Body of pancreas (tissue), 4 donors: ENCODE measurements at regions not wholly inside any gene's neighbourhood (a gene's known extent, or its start where the extent isn't known, plus 50 kb on each side); places are given as distances from the start of the nearest gene placed in this dataset.

Experiments used
- POLR2A ChIP-seq, 3 donors: fragments of 450-650 bp; IDR thresholded peaks; one replicate each; pipeline ENCODE4 v1.6.1; 2016; ENCODE audit warnings: antibody characterized with exemption in 3 of 3, mild to moderate bottlenecking in 2 of 3
- TF ChIP-seq, protein P1 (sequence below), 7 experiments: fragments of 450-650 bp in 4 of 7; fragments of 200-600 bp in 3 of 7; sonication (generic) in 3 of 7; IDR thresholded peaks; one replicate each; pipeline ENCODE4 v1.5.1; 2016 to 2019; ENCODE audit warnings: antibody characterized with exemption in 7 of 7

DNA sequence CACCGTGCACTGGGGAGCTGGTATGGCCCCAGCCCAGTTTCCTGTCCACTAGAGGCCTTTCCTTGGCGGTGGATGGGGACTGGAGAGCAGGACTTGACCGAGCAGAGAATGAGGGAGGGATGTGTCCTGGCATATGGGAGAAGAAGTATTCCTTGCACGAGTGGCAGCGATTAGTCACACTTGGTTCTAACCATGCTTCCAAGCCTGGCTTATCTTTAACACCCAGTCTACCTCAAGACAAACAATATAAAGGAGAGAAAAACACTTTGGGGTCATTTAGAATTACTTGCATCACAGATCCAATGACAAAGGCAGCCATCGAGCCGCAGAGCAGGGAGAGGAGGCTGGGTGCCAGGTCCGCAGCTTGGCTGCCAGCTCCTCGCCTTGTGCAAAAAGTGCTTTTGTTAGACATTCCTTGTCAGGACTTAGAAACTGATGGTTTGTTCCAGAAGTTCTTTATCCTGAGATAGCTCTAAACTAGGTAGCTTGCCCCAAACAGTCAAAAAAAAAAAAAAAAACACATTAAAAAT lies 214.9 kb upstream of the GMDS start:
- TF ChIP-seq, protein P1, sequence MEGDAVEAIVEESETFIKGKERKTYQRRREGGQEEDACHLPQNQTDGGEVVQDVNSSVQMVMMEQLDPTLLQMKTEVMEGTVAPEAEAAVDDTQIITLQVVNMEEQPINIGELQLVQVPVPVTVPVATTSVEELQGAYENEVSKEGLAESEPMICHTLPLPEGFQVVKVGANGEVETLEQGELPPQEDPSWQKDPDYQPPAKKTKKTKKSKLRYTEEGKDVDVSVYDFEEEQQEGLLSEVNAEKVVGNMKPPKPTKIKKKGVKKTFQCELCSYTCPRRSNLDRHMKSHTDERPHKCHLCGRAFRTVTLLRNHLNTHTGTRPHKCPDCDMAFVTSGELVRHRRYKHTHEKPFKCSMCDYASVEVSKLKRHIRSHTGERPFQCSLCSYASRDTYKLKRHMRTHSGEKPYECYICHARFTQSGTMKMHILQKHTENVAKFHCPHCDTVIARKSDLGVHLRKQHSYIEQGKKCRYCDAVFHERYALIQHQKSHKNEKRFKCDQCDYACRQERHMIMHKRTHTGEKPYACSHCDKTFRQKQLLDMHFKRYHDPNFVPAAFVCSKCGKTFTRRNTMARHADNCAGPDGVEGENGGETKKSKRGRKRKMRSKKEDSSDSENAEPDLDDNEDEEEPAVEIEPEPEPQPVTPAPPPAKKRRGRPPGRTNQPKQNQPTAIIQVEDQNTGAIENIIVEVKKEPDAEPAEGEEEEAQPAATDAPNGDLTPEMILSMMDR (IDR thresholded peaks at IDR 0.05) = no peak
- TF ChIP-seq POLR2A (IDR thresholded peaks at IDR 0.05) = no peak
